Fibroblast of lung (primary cell): ENCODE measurements at regions not wholly inside any gene's neighbourhood (a gene's known extent, or its start where the extent isn't known, plus 50 kb on each side); places are given as distances from the start of the nearest gene placed in this dataset.

ENCODE experiments used
- DNase-seq, 2 donors: peaks; one replicate each; pipeline versions ENCODE4 v3.0.0 to v3.0.0-alpha.2; 2010; ENCODE audit warnings: low read depth in 2 of 2
- H2AFZ ChIP-seq: 2 replicates; pipeline ENCODE4 v1.5.1; 2012; ENCODE audit warnings: low read length, control low read depth, inconsistent platforms
- H3K27ac ChIP-seq: 2 replicates; pipeline ENCODE4 v1.5.1; 2011; ENCODE audit warnings: low read length, control low read depth; ENCODE audit not compliant: insufficient read depth
- H3K27me3 ChIP-seq: 2 replicates; pipeline ENCODE4 v1.5.1; 2011; ENCODE audit warnings: mild to moderate bottlenecking, low read length; ENCODE audit not compliant: control insufficient read depth, insufficient read depth
- H3K36me3 ChIP-seq: 2 replicates; pipeline ENCODE4 v1.5.1; 2011; ENCODE audit warnings: low read length; ENCODE audit not compliant: control insufficient read depth, insufficient read depth
- H3K4me1 ChIP-seq: 2 replicates; pipeline ENCODE4 v1.5.1; 2011; ENCODE audit warnings: low read length; ENCODE audit not compliant: control insufficient read depth, insufficient read depth; ENCODE audit errors: extremely low read depth
- H3K4me2 ChIP-seq: 2 replicates; pipeline ENCODE4 v1.5.1; 2011; ENCODE audit warnings: low read length, control low read depth; ENCODE audit not compliant: insufficient read depth; ENCODE audit errors: extremely low read depth
- H3K4me3 ChIP-seq, 4 experiments: fragments of 200-600 bp in 1 of 4; sonication (generic) in 1 of 4; replicated peaks in 1 of 4; 2 replicates each; pipeline ENCODE4 v1.5.1; 2011 to 2016; ENCODE audit warnings: low read length in 4 of 4, low read depth in 3 of 4, mild to moderate bottlenecking in 3 of 4, control low read depth in 2 of 4, inconsistent platforms in 1 of 4, mixed read lengths in 1 of 4; ENCODE audit not compliant: insufficient read depth in 1 of 4; ENCODE audit errors: control extremely low read depth in 1 of 4
- H3K79me2 ChIP-seq: 2 replicates; pipeline ENCODE4 v1.5.1; 2012; ENCODE audit warnings: mild to moderate bottlenecking, low read length, inconsistent platforms; ENCODE audit not compliant: control insufficient read depth, insufficient read depth
- H3K9ac ChIP-seq: 2 replicates; pipeline ENCODE4 v1.5.1; 2011; ENCODE audit warnings: mild to moderate bottlenecking, low read length, control low read depth; ENCODE audit not compliant: insufficient read depth
- H3K9me3 ChIP-seq: 2 replicates; pipeline ENCODE4 v1.5.1; 2012; ENCODE audit warnings: low read depth, low read length; ENCODE audit not compliant: control insufficient read depth, insufficient read depth
- H4K20me1 ChIP-seq: 2 replicates; pipeline ENCODE4 v1.5.1; 2011; ENCODE audit warnings: low read length; ENCODE audit not compliant: control insufficient read depth, insufficient read depth; ENCODE audit errors: extremely low read depth
- EZH2 ChIP-seq: IDR thresholded peaks from 2 replicates; pipeline ENCODE4 v1.5.1; 2012; ENCODE audit warnings: low read length, control low read depth, mild to moderate bottlenecking; ENCODE audit errors: missing control alignments
- TF ChIP-seq, protein P1 (sequence below), 2 donors: IDR thresholded peaks in 1 of 2; conservative IDR thresholded peaks in 1 of 2; 1 replicate in 1 of 2; 2 replicates in 1 of 2; pipeline ENCODE4 v1.5.1; 2011 to 2012; ENCODE audit warnings: low read length in 2 of 2, control low read depth in 1 of 2, inconsistent platforms in 1 of 2, low read depth in 1 of 2, mild to moderate bottlenecking in 1 of 2

DNA sequence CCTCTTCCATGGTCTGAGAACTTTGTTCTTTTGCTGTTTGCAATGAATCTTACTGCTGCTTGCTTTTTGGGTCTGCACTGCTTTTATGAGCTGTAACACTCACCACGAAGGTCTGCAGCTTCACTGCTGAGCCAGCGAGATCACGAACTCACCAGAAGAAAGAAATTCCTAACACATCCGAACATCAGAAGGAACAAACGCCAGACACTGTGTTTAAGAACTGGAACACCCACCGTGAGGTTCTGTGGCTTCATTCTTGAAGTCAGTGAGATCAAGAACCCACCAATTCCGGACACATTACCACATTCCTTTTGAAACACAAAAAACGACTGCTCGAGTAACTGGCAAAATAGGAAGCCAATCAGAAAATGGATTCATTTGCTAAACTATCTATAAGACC is 471.8 kb downstream of the TFAP2A start:
- Histone ChIP-seq H3K27me3 (no peaks in the 10 kb centered on the region), H3K9ac (no peak overlapping the region), H3K4me2 (no peak overlapping the region), H3K4me1 (no peaks in the 10 kb centered on the region), H3K9me3 (no peaks in the 10 kb centered on the region), H3K27ac (no peak overlapping the region), H3K36me3 (no peaks in the 10 kb centered on the region), H3K4me3 (no peak overlapping the region), H2AFZ (no peak overlapping the region), H3K79me2 (no peaks in the 10 kb centered on the region), H4K20me1 (no peaks in the 10 kb centered on the region)
- no peak for DNase-seq
- TF ChIP-seq EZH2, result no peak
- TF ChIP-seq, protein P1, sequence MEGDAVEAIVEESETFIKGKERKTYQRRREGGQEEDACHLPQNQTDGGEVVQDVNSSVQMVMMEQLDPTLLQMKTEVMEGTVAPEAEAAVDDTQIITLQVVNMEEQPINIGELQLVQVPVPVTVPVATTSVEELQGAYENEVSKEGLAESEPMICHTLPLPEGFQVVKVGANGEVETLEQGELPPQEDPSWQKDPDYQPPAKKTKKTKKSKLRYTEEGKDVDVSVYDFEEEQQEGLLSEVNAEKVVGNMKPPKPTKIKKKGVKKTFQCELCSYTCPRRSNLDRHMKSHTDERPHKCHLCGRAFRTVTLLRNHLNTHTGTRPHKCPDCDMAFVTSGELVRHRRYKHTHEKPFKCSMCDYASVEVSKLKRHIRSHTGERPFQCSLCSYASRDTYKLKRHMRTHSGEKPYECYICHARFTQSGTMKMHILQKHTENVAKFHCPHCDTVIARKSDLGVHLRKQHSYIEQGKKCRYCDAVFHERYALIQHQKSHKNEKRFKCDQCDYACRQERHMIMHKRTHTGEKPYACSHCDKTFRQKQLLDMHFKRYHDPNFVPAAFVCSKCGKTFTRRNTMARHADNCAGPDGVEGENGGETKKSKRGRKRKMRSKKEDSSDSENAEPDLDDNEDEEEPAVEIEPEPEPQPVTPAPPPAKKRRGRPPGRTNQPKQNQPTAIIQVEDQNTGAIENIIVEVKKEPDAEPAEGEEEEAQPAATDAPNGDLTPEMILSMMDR (conservative IDR thresholded peaks at IDR 0.05 in 1 of 2, IDR thresholded peaks at IDR 0.05 in 1 of 2; ENCODE audit: low read depth in 1 of 2, low read length in 2 of 2), result no peak

DNA sequence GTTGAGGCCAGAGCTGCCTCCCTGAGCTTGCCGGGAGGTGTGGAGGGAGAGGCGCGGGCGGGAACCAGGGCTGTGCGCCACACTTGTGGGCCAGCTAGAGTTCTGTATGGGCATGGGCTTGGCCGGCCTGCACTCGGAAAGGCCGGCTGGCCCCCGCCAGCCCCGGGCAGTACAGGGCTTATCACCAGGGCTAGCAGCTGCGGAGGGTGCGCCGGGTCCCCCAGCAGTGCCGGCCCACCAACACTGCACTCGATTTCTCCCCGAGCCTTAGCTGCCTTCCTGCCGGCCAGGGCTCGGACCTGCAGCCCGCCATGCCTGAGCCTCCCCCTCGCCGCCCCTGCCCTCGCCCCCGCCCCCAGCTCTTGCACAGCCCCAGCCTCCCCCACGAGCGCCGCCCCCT is 472.7 kb downstream of the TFAP2A start:
- H3K4me1 ChIP-seq, result no peaks in the 10 kb centered on the region
- no peaks in the 10 kb centered on the region for H3K9me3 ChIP-seq
- H2AFZ ChIP-seq, result no peak overlapping the region
- H3K36me3 ChIP-seq, result no peaks in the 10 kb centered on the region
- TF ChIP-seq, protein P1 (conservative IDR thresholded peaks at IDR 0.05 in 1 of 2, IDR thresholded peaks at IDR 0.05 in 1 of 2; ENCODE audit: low read depth in 1 of 2, low read length in 2 of 2), result no peak
- no peak for TF ChIP-seq EZH2
- H4K20me1 ChIP-seq, result no peaks in the 10 kb centered on the region
- no peak overlapping the region for H3K4me2 ChIP-seq
- H3K9ac ChIP-seq, result no peak overlapping the region
- DNase-seq, result no peak
- no peaks in the 10 kb centered on the region for H3K27me3 ChIP-seq
- no peaks in the 10 kb centered on the region for H3K79me2 ChIP-seq
- no peak overlapping the region for H3K27ac ChIP-seq
- H3K4me3 ChIP-seq, result no peak overlapping the region

DNA sequence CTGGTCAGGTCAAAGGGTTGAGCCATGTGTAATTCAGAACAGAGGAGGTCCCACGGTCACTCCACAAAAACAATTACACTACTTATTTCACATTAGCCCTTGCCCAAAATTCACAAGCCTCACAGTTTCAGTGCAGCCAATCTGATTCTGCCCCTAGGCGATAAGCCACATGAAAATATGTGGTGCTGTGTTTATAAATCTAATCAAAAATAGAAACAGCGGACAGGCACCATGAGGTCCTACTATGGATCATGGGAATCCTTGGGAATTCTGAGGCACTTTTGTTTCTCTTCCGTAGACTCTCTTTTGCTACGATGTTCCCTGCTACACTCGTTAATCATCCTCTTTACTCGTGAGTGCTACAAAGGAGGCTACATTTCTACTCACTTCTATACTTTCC is 476.1 kb downstream of the TFAP2A start:
- H3K4me2 ChIP-seq, result no peak overlapping the region
- no peaks in the 10 kb centered on the region for H3K27me3 ChIP-seq
- no peaks in the 10 kb centered on the region for H3K9me3 ChIP-seq
- no peaks in the 10 kb centered on the region for H3K4me1 ChIP-seq
- no peak overlapping the region for H2AFZ ChIP-seq
- no peaks in the 10 kb centered on the region for H3K36me3 ChIP-seq
- no peak for TF ChIP-seq EZH2
- TF ChIP-seq, protein P1 (conservative IDR thresholded peaks at IDR 0.05 in 1 of 2, IDR thresholded peaks at IDR 0.05 in 1 of 2; ENCODE audit: low read depth in 1 of 2, low read length in 2 of 2), result no peak
- DNase-seq, result no peak
- no peak overlapping the region for H3K27ac ChIP-seq
- no peaks in the 10 kb centered on the region for H3K79me2 ChIP-seq
- no peaks in the 10 kb centered on the region for H4K20me1 ChIP-seq
- no peak overlapping the region for H3K4me3 ChIP-seq
- H3K9ac ChIP-seq, result no peak overlapping the region
